SK-N-SH (cell line): ENCODE measurements at regions not wholly inside any gene's neighbourhood (a gene's known extent, or its start where the extent isn't known, plus 50 kb on each side); places are given as distances from the start of the nearest gene placed in this dataset.

Experiments used
- CTCF ChIA-PET: fragments of 300-600, 350-600 bp; formaldehyde crosslinking; extraction: SDS; loops from one replicate; lab custom pipeline; 2021; lab: Yijun Ruan, JAX
- POLR2A ChIA-PET: fragments of 350-600 bp; sonication (Branson Sonifier 250); formaldehyde crosslinking; extraction: SDS; loops from one replicate; lab custom pipeline; 2020; ENCODE audit warnings: antibody characterized with exemption, inconsistent platforms; lab: Yijun Ruan, JAX
- DNase-seq: peaks from one replicate; pipeline ENCODE4 v3.0.0; 2012
- H2AFZ ChIP-seq: fragments of 200-600 bp; sonication (generic); 2 replicates; pipeline ENCODE4 v1.8.1; 2016; ENCODE audit warnings: antibody characterized with exemption, mild to moderate bottlenecking, low read depth
- H3F3A ChIP-seq: fragments of 200-600 bp; sonication (generic); replicated peaks from 2 replicates; pipeline ENCODE3; 2016; ENCODE audit warnings: antibody characterized with exemption, mild to moderate bottlenecking; ENCODE audit not compliant: insufficient read depth
- H3K27ac ChIP-seq, 2 experiments: fragments of 200-500 bp in 1 of 2; fragments of 200-600 bp in 1 of 2; sonication (Bioruptor generic) in 1 of 2; sonication (generic), shearing (Covaris generic) in 1 of 2; 2 replicates each; pipeline versions ENCODE4 v1.5.1 to v1.6.1; 2014 to 2016; ENCODE audit warnings: low read depth in 2 of 2, inconsistent platforms in 1 of 2, low read length in 1 of 2, mild to moderate bottlenecking in 1 of 2, mixed read lengths in 1 of 2
- H3K27me3 ChIP-seq: fragments of 200-600 bp; sonication (generic), shearing (Covaris generic); 2 replicates; pipeline ENCODE4 v1.6.1; 2016; ENCODE audit warnings: mixed run types; ENCODE audit not compliant: insufficient read depth
- H3K36me3 ChIP-seq, 2 experiments: fragments of 200-500 bp in 1 of 2; fragments of 200-600 bp in 1 of 2; sonication (Bioruptor generic) in 1 of 2; sonication (generic) in 1 of 2; replicated peaks in 1 of 2; 2 replicates each; pipeline versions ENCODE3 to v1.5.1; 2014 to 2016; ENCODE audit warnings: low read length in 1 of 2, mild to moderate bottlenecking in 1 of 2; ENCODE audit not compliant: insufficient read depth in 2 of 2, control insufficient read depth in 1 of 2
- H3K4me1 ChIP-seq, 2 experiments: fragments of 200-500 bp in 1 of 2; fragments of 200-600 bp in 1 of 2; sonication (Bioruptor generic) in 1 of 2; sonication (generic), shearing (Covaris generic) in 1 of 2; 2 replicates each; pipeline versions ENCODE4 v1.5.1 to v1.6.1; 2014 to 2016; ENCODE audit warnings: low read depth in 1 of 2, low read length in 1 of 2, mixed run types in 1 of 2; ENCODE audit not compliant: insufficient read depth in 2 of 2, control insufficient read depth in 1 of 2
- H3K4me2 ChIP-seq: fragments of 200-600 bp; sonication (generic), shearing (Covaris generic); 2 replicates; pipeline ENCODE4 v1.6.1; 2017; ENCODE audit warnings: mixed run types
- H3K4me3 ChIP-seq, 2 experiments: fragments of 200-500 bp in 1 of 2; fragments of 200-600 bp in 1 of 2; sonication (Bioruptor generic) in 1 of 2; sonication (generic), shearing (Covaris generic) in 1 of 2; 2 replicates each; pipeline versions ENCODE4 v1.5.1 to v1.8.1; 2014 to 2016; ENCODE audit warnings: low read depth in 2 of 2, inconsistent platforms in 1 of 2, low read length in 1 of 2, mild to moderate bottlenecking in 1 of 2, mixed read lengths in 1 of 2, moderate library complexity in 1 of 2
- H3K79me2 ChIP-seq: fragments of 200-600 bp; sonication (generic); 2 replicates; pipeline ENCODE4 v1.8.1; 2017; ENCODE audit warnings: mild to moderate bottlenecking; ENCODE audit not compliant: insufficient read depth
- H3K9ac ChIP-seq: fragments of 200-600 bp; sonication (generic); 2 replicates; pipeline ENCODE4 v1.6.1; 2017; ENCODE audit warnings: mixed run types
- H3K9me2 ChIP-seq: fragments of 200-600 bp; sonication (generic); 2 replicates; pipeline ENCODE4 v1.6.1; 2017; ENCODE audit warnings: mixed run types
- H3K9me3 ChIP-seq: fragments of 200-600 bp; sonication (generic); 2 replicates; pipeline ENCODE4 v1.6.1; 2017; ENCODE audit warnings: mixed run types, mild to moderate bottlenecking, moderate library complexity
- H4K20me1 ChIP-seq: fragments of 200-600 bp; sonication (generic); 2 replicates; pipeline ENCODE4 v1.6.1; 2017; ENCODE audit warnings: mild to moderate bottlenecking, mixed run types; ENCODE audit not compliant: insufficient read depth
- EZH2phosphoT487 ChIP-seq: fragments of 200-600 bp; sonication (generic); IDR thresholded peaks from 2 replicates; pipeline ENCODE4 v1.6.1; 2017; ENCODE audit warnings: low read depth, mixed run types, mild to moderate bottlenecking, antibody characterized with exemption, moderate library complexity, borderline replicate concordance
- FOSL2 ChIP-seq: IDR thresholded peaks from 2 replicates; pipeline ENCODE4 v1.4.0; 2012; ENCODE audit warnings: low read depth, mild to moderate bottlenecking, moderate library complexity, borderline replicate concordance
- NRF1 ChIP-seq: IDR thresholded peaks from 2 replicates; pipeline ENCODE4 v1.6.1; 2012; ENCODE audit warnings: low read depth, mild to moderate bottlenecking, low read length
- PBX3 ChIP-seq: IDR thresholded peaks from 2 replicates; pipeline ENCODE4; 2012
- TCF12 ChIP-seq: IDR thresholded peaks from 2 replicates; pipeline ENCODE4 v1.4.0; 2012
- USF2 ChIP-seq: fragments of 150-350 bp; IDR thresholded peaks from 2 replicates; pipeline ENCODE4 v1.6.1; 2017; ENCODE audit warnings: antibody characterized with exemption, low read length, low read depth, borderline replicate concordance
- ZBTB33 ChIP-seq: IDR thresholded peaks from 2 replicates; pipeline ENCODE4 v1.4.0; 2012; ENCODE audit warnings: low read depth, borderline replicate concordance
- WGBS: methylation state at CpG from one replicate; pipeline ENCODE4 v1.1.6; 2017; ENCODE audit warnings: low lambda C conversion rate; 5-methylcytosine and 5-hydroxymethylcytosine counted together

- Histone ChIP-seq H4K20me1 (no peaks in the 10 kb centered on the region), H3K4me1 (no peaks in the 10 kb centered on the region), H3K27ac (no peak overlapping the region), H3K79me2 (no peaks in the 10 kb centered on the region), H3K9ac (no peak overlapping the region), H3K27me3 (no peaks in the 10 kb centered on the region), H3K9me2 (no peaks in the 10 kb centered on the region), H3K4me2 (no peak overlapping the region), H3K36me3 (no peaks in the 10 kb centered on the region), H2AFZ (no peak overlapping the region), H3K9me3 (no peaks in the 10 kb centered on the region), H3F3A (no peaks in the 10 kb centered on the region), H3K4me3 (no peak overlapping the region)
- WGBS, result 25% methylated on average over 2 of the region's 2 CpGs
- TF ChIP-seq USF2 (no peak), FOSL2 (no peak), EZH2phosphoT487 (no peak), TCF12 (no peak), PBX3 (no peak)
- ChIA-PET POLR2A (no interaction called here), CTCF (no interaction called here)
- no peak for DNase-seq
Measured at GRCh38 chr4:158458271-158458895, 63.3 kb upstream of the RXFP1 start.

- Histone ChIP-seq H3K27me3 (no peaks in the 10 kb centered on the region), H3K4me3 (no peak overlapping the region), H2AFZ (no peak overlapping the region), H3K27ac (no peak overlapping the region), H3K9me2 (no peaks in the 10 kb centered on the region), H3K79me2 (no peaks in the 10 kb centered on the region), H3K4me1 (no peaks in the 10 kb centered on the region), H3K9ac (no peak overlapping the region), H3F3A (no peaks in the 10 kb centered on the region), H3K9me3 (no peaks in the 10 kb centered on the region), H3K4me2 (no peak overlapping the region), H3K36me3 (no peaks in the 10 kb centered on the region), H4K20me1 (no peaks in the 10 kb centered on the region)
- ChIA-PET CTCF (no interaction called here), POLR2A (no interaction called here)
- no peak for TF ChIP-seq NRF1
- no peak for TF ChIP-seq ZBTB33
- DNase-seq, result no peak
Measured at GRCh38 chr4:158459085-158459820, 62.4 kb upstream of the RXFP1 start.
